ENCODE measurements at regions not wholly inside any gene's neighbourhood (a gene's known extent, or its start where the extent isn't known, plus 50 kb on each side); places are given as distances from the start of the nearest gene placed in this dataset.

GRCh38 chr4:188554413-188554812, 415.2 kb downstream of the TRIML1 start:
- Mint-ChIP-seq H3K4me1 (no peaks in the 10 kb centered on the region), H3K27ac (no peak overlapping the region), H3K9me3 (peaks cover 10 to 19% (median 18%) of the 10 kb centered on the region in 3 donors), H3K36me3 (no peaks in the 10 kb centered on the region), H3K4me3 (no peak overlapping the region), H3K27me3 (no peaks in the 10 kb centered on the region)
- Histone ChIP-seq H3K27ac (ENCODE audit: low read length) (no peak overlapping the region), H3K9me3 (no peaks in the 10 kb centered on the region), H3K27me3 (replicated peaks in 1 of 2; ENCODE audit: control insufficient read depth in 2 of 2, extremely low read depth in 1 of 2, insufficient read depth in 2 of 2, low read length in 1 of 2) (no peaks in the 10 kb centered on the region), H3K4me1 (ENCODE audit: control insufficient read depth in 1 of 2, extremely low read depth in 1 of 2, insufficient read depth in 2 of 2, low read length in 2 of 2) (no peaks in the 10 kb centered on the region), H3K36me3 (ENCODE audit: control insufficient read depth in 2 of 2, extremely low read depth in 1 of 2, insufficient read depth in 1 of 2, low read length in 1 of 2) (no peaks in the 10 kb centered on the region), H3K4me3 (ENCODE audit: control insufficient read depth in 1 of 2, extremely low read depth in 1 of 2, low read length in 1 of 2) (no peak overlapping the region)
- no peak for ATAC-seq (replicated peaks in 1 of 4)
- WGBS (ENCODE audit: insufficient coverage): 55% methylated on average over 4 of the region's 4 CpGs
- ChIA-PET CTCF (no interaction called here), POLR2A (no interaction called here)
- DNase-seq: no peak

- Mint-ChIP-seq H3K27ac (no peak overlapping the region), H3K36me3 (no peaks in the 10 kb centered on the region), H3K4me3 (no peak overlapping the region), H3K27me3 (no peaks in the 10 kb centered on the region), H3K4me1 (no peaks in the 10 kb centered on the region), H3K9me3 (peaks cover 13 to 36% (median 18%) of the 10 kb centered on the region in 3 donors)
- POLR2A ChIA-PET: no interaction called here
- ATAC-seq (replicated peaks in 1 of 4) (no peak), DNase-seq (no peak)
- CTCF ChIA-PET: no interaction called here
- no peak overlapping the region for H3K27ac ChIP-seq (ENCODE audit: low read length)
- H3K27me3 ChIP-seq (replicated peaks in 1 of 2; ENCODE audit: control insufficient read depth in 2 of 2, extremely low read depth in 1 of 2, insufficient read depth in 2 of 2, low read length in 1 of 2): no peaks in the 10 kb centered on the region
- no peaks in the 10 kb centered on the region for H3K4me1 ChIP-seq (ENCODE audit: control insufficient read depth in 1 of 2, extremely low read depth in 1 of 2, insufficient read depth in 2 of 2, low read length in 2 of 2)
- peaks cover 2% of the 10 kb centered on the region for H3K9me3 ChIP-seq
- WGBS (ENCODE audit: insufficient coverage): 63% methylated on average over 2 of the region's 3 CpGs
- no peaks in the 10 kb centered on the region for H3K36me3 ChIP-seq (ENCODE audit: control insufficient read depth in 2 of 2, extremely low read depth in 1 of 2, insufficient read depth in 1 of 2, low read length in 1 of 2)
- no peak overlapping the region for H3K4me3 ChIP-seq (ENCODE audit: control insufficient read depth in 1 of 2, extremely low read depth in 1 of 2, low read length in 1 of 2)
Measured at GRCh38 chr4:188573104-188573503, 433.9 kb downstream of the TRIML1 start.

- ATAC-seq (replicated peaks in 1 of 4) (no peak), DNase-seq (no peak)
- Histone ChIP-seq H3K36me3 (ENCODE audit: control insufficient read depth in 2 of 2, extremely low read depth in 1 of 2, insufficient read depth in 1 of 2, low read length in 1 of 2) (no peaks in the 10 kb centered on the region), H3K27ac (ENCODE audit: low read length) (no peak overlapping the region), H3K27me3 (replicated peaks in 1 of 2; ENCODE audit: control insufficient read depth in 2 of 2, extremely low read depth in 1 of 2, insufficient read depth in 2 of 2, low read length in 1 of 2) (no peaks in the 10 kb centered on the region), H3K4me1 (ENCODE audit: control insufficient read depth in 1 of 2, extremely low read depth in 1 of 2, insufficient read depth in 2 of 2, low read length in 2 of 2) (no peaks in the 10 kb centered on the region), H3K4me3 (ENCODE audit: control insufficient read depth in 1 of 2, extremely low read depth in 1 of 2, low read length in 1 of 2) (no peak overlapping the region), H3K9me3 (peaks cover 2% of the 10 kb centered on the region)
- POLR2A ChIA-PET: no interaction called here
- no CpG with 5 or more reads among the region's 1 CpG for WGBS (ENCODE audit: insufficient coverage)
- H3K9me3 Mint-ChIP-seq: peaks cover 6 to 24% (median 20%) of the 10 kb centered on the region in 3 donors
- H3K4me3 Mint-ChIP-seq: no peak overlapping the region
- no peaks in the 10 kb centered on the region for H3K36me3 Mint-ChIP-seq
- CTCF ChIA-PET: no interaction called here
- no peaks in the 10 kb centered on the region for H3K4me1 Mint-ChIP-seq
- no peaks in the 10 kb centered on the region for H3K27me3 Mint-ChIP-seq
- no peak overlapping the region for H3K27ac Mint-ChIP-seq
Measured at GRCh38 chr4:188578657-188579056, 439.4 kb downstream of the TRIML1 start.

GRCh38 chr4:188596021-188596420, 456.8 kb downstream of the TRIML1 start:
- 63% methylated on average over 5 of the region's 5 CpGs for WGBS (ENCODE audit: insufficient coverage)
- Mint-ChIP-seq H3K27ac (no peak overlapping the region), H3K36me3 (no peaks in the 10 kb centered on the region), H3K27me3 (no peaks in the 10 kb centered on the region), H3K9me3 (peaks cover 6 to 37% (median 29%) of the 10 kb centered on the region in 3 donors), H3K4me3 (no peak overlapping the region), H3K4me1 (no peaks in the 10 kb centered on the region)
- H3K36me3 ChIP-seq (ENCODE audit: control insufficient read depth in 2 of 2, extremely low read depth in 1 of 2, insufficient read depth in 1 of 2, low read length in 1 of 2): no peaks in the 10 kb centered on the region
- no peak overlapping the region for H3K27ac ChIP-seq (ENCODE audit: low read length)
- DNase-seq: no peak
- no peaks in the 10 kb centered on the region for H3K9me3 ChIP-seq
- ChIA-PET POLR2A (no interaction called here), CTCF (no interaction called here)
- H3K27me3 ChIP-seq (replicated peaks in 1 of 2; ENCODE audit: control insufficient read depth in 2 of 2, extremely low read depth in 1 of 2, insufficient read depth in 2 of 2, low read length in 1 of 2): no peaks in the 10 kb centered on the region
- H3K4me1 ChIP-seq (ENCODE audit: control insufficient read depth in 1 of 2, extremely low read depth in 1 of 2, insufficient read depth in 2 of 2, low read length in 2 of 2): no peaks in the 10 kb centered on the region
- ATAC-seq (replicated peaks in 1 of 4): no peak
- H3K4me3 ChIP-seq (ENCODE audit: control insufficient read depth in 1 of 2, extremely low read depth in 1 of 2, low read length in 1 of 2): no peak overlapping the region

- WGBS (ENCODE audit: insufficient coverage): 81% methylated on average over 4 of the region's 4 CpGs
- Histone ChIP-seq H3K36me3 (ENCODE audit: control insufficient read depth in 2 of 2, extremely low read depth in 1 of 2, insufficient read depth in 1 of 2, low read length in 1 of 2) (no peaks in the 10 kb centered on the region), H3K4me3 (ENCODE audit: control insufficient read depth in 1 of 2, extremely low read depth in 1 of 2, low read length in 1 of 2) (no peak overlapping the region), H3K4me1 (ENCODE audit: control insufficient read depth in 1 of 2, extremely low read depth in 1 of 2, insufficient read depth in 2 of 2, low read length in 2 of 2) (no peaks in the 10 kb centered on the region), H3K9me3 (no peaks in the 10 kb centered on the region), H3K27ac (ENCODE audit: low read length) (no peak overlapping the region), H3K27me3 (replicated peaks in 1 of 2; ENCODE audit: control insufficient read depth in 2 of 2, extremely low read depth in 1 of 2, insufficient read depth in 2 of 2, low read length in 1 of 2) (no peaks in the 10 kb centered on the region)
- Mint-ChIP-seq H3K27me3 (no peaks in the 10 kb centered on the region), H3K4me1 (no peaks in the 10 kb centered on the region), H3K27ac (no peak overlapping the region), H3K9me3 (peaks cover 13 to 27% (median 22%) of the 10 kb centered on the region in 3 donors), H3K4me3 (no peak overlapping the region), H3K36me3 (no peaks in the 10 kb centered on the region)
- CTCF ChIA-PET: no interaction called here
- ATAC-seq (replicated peaks in 1 of 4) (no peak), DNase-seq (no peak)
- POLR2A ChIA-PET: no interaction called here
Measured at GRCh38 chr4:188603646-188604045, 464.4 kb downstream of the TRIML1 start.

GRCh38 chr4:188606635-188607034, 467.4 kb downstream of the TRIML1 start:
- H3K27me3 Mint-ChIP-seq: no peaks in the 10 kb centered on the region
- no peaks in the 10 kb centered on the region for H3K27me3 ChIP-seq (replicated peaks in 1 of 2; ENCODE audit: control insufficient read depth in 2 of 2, extremely low read depth in 1 of 2, insufficient read depth in 2 of 2, low read length in 1 of 2)
- CTCF ChIA-PET: no interaction called here
- POLR2A ChIA-PET: no interaction called here
- no peaks in the 10 kb centered on the region for H3K4me1 Mint-ChIP-seq
- H3K27ac Mint-ChIP-seq: no peak overlapping the region
- WGBS (ENCODE audit: insufficient coverage): no CpG with 5 or more reads among the region's 4 CpGs
- H3K4me3 Mint-ChIP-seq: no peak overlapping the region
- no peak for DNase-seq
- H3K4me3 ChIP-seq (ENCODE audit: control insufficient read depth in 1 of 2, extremely low read depth in 1 of 2, low read length in 1 of 2): no peak overlapping the region
- H3K9me3 Mint-ChIP-seq: peaks cover 8 to 13% (median 10%) of the 10 kb centered on the region in 3 donors
- H3K9me3 ChIP-seq: no peaks in the 10 kb centered on the region
- no peaks in the 10 kb centered on the region for H3K36me3 Mint-ChIP-seq
- ATAC-seq (replicated peaks in 1 of 4): no peak
- H3K27ac ChIP-seq (ENCODE audit: low read length): no peak overlapping the region
- H3K36me3 ChIP-seq (ENCODE audit: control insufficient read depth in 2 of 2, extremely low read depth in 1 of 2, insufficient read depth in 1 of 2, low read length in 1 of 2): no peaks in the 10 kb centered on the region
- no peaks in the 10 kb centered on the region for H3K4me1 ChIP-seq (ENCODE audit: control insufficient read depth in 1 of 2, extremely low read depth in 1 of 2, insufficient read depth in 2 of 2, low read length in 2 of 2)

GRCh38 chr4:188611143-188611542, 471.9 kb downstream of the TRIML1 start:
- WGBS (ENCODE audit: insufficient coverage): 67% methylated on average over 2 of the region's 3 CpGs

More at GRCh38 chr4:188611143-188611542, 471.9 kb downstream of the TRIML1 start:
- Histone ChIP-seq H3K27ac (ENCODE audit: low read length) (no peak overlapping the region), H3K27me3 (replicated peaks in 1 of 2; ENCODE audit: control insufficient read depth in 2 of 2, extremely low read depth in 1 of 2, insufficient read depth in 2 of 2, low read length in 1 of 2) (no peaks in the 10 kb centered on the region), H3K4me3 (ENCODE audit: control insufficient read depth in 1 of 2, extremely low read depth in 1 of 2, low read length in 1 of 2) (no peak overlapping the region), H3K9me3 (no peaks in the 10 kb centered on the region), H3K4me1 (ENCODE audit: control insufficient read depth in 1 of 2, extremely low read depth in 1 of 2, insufficient read depth in 2 of 2, low read length in 2 of 2) (no peaks in the 10 kb centered on the region), H3K36me3 (ENCODE audit: control insufficient read depth in 2 of 2, extremely low read depth in 1 of 2, insufficient read depth in 1 of 2, low read length in 1 of 2) (no peaks in the 10 kb centered on the region)
- no peak overlapping the region for H3K27ac Mint-ChIP-seq
- peaks cover 0 to 11% (median 10%) of the 10 kb centered on the region in 3 donors for H3K9me3 Mint-ChIP-seq
- ATAC-seq (replicated peaks in 1 of 4) (no peak), DNase-seq (no peak)
- CTCF ChIA-PET: no interaction called here
- POLR2A ChIA-PET: no interaction called here
- H3K4me1 Mint-ChIP-seq: no peaks in the 10 kb centered on the region
- H3K4me3 Mint-ChIP-seq: no peak overlapping the region
- H3K27me3 Mint-ChIP-seq: no peaks in the 10 kb centered on the region
- H3K36me3 Mint-ChIP-seq: no peaks in the 10 kb centered on the region

Measured in T-cell (primary cell).